Heart right ventricle (tissue), 16 donors: ENCODE measurements at regions not wholly inside any gene's neighbourhood (a gene's known extent, or its start where the extent isn't known, plus 50 kb on each side); places are given as distances from the start of the nearest gene placed in this dataset.

Source experiments
- ATAC-seq, 8 donors: fragments of 200-7000 bp; cut with Tn5 transposase; one replicate each; pipeline ENCODE4 v1.9.1; 2020; ENCODE audit warnings: mild to moderate bottlenecking in 8 of 8, moderate library complexity in 8 of 8, moderate number of reproducible peaks in 1 of 8
- DNase-seq, 2 donors: peaks; one replicate each; pipeline ENCODE4 v3.0.0-alpha.2; 2020
- H3K27ac ChIP-seq, 10 donors: fragments of 200-600 bp; sonication (generic) in 2 of 10; one replicate each; pipeline versions ENCODE4 v1.5.0 to v1.8.0; 2020 to 2022; ENCODE audit warnings: mild to moderate bottlenecking in 3 of 10
- H3K27me3 ChIP-seq, 7 donors: fragments of 200-600 bp; one replicate each; pipeline ENCODE4 v1.8.0; 2021 to 2022; ENCODE audit warnings: mild to moderate bottlenecking in 2 of 7
- H3K36me3 ChIP-seq, 9 donors: fragments of 200-600 bp; sonication (generic) in 1 of 9; one replicate each; pipeline versions ENCODE4 v1.5.0 to v1.8.0; 2020 to 2022; ENCODE audit warnings: mild to moderate bottlenecking in 2 of 9
- H3K4me1 ChIP-seq, 9 donors: fragments of 200-600 bp; sonication (generic) in 1 of 9; one replicate each; pipeline versions ENCODE4 v1.5.0 to v1.8.0; 2020 to 2022; ENCODE audit warnings: mild to moderate bottlenecking in 4 of 9
- H3K4me3 ChIP-seq, 10 donors: fragments of 200-600 bp; sonication (generic) in 2 of 10; one replicate each; pipeline versions ENCODE4 v1.5.0 to v1.8.0; 2020 to 2022; ENCODE audit warnings: mild to moderate bottlenecking in 7 of 10, moderate library complexity in 2 of 10
- H3K9me3 ChIP-seq, 11 donors: fragments of 200-600 bp in 10 of 11; sonication (generic) in 2 of 11; one replicate each; pipeline versions ENCODE4 v1.5.0 to v1.8.0; 2013 to 2022; ENCODE audit warnings: mild to moderate bottlenecking in 2 of 11, control low read depth in 1 of 11, moderate library complexity in 1 of 11
- WGBS, 2 donors: extraction: QIAGEN DNeasy Blood & Tissue Kit; methylation state at CpG; one replicate each; pipeline ENCODE4 v1.1.7; 2013; ENCODE audit warnings: inconsistent platforms in 1 of 2; 5-methylcytosine and 5-hydroxymethylcytosine counted together
- intact Hi-C, 10 donors: fragments of 100-400 bp; cut with DNase I; formaldehyde crosslinking; loops; one replicate each; pipeline versions ENCODE4 v1.11.1 to v1.14.2; 2022
- TF ChIP-seq, protein P1 (sequence below), 9 donors: fragments of 200-600 bp; sonication (generic) in 2 of 9; IDR thresholded peaks; one replicate each; pipeline versions ENCODE4 v1.5.0 to v1.8.0; 2021 to 2022; ENCODE audit warnings: antibody characterized with exemption in 9 of 9, mild to moderate bottlenecking in 5 of 9, moderate library complexity in 1 of 9
- donor health status: Arrhythmogenic right ventricular cardiomyopathy.
- donor health status: ischemic (EF 13 %, LVEDD 7.1; RV severe dilation, severe dysfunction).
- donor health status: healthy with polysubstance abuse.
- donor health status: DM: no; HTN: yes; CAD: no.
- donor health status: DM: no; HTN: no; CAD: no.
- donor health status: ischemic (EF 25% LVEDD 6.9; RV normal size, moderate dysfunction).
- donor health status: ischemic (EF 25% LVEDD 5.7; RV mildly dilated, moderate dysfunction).
- donor health status: healthy.
- donor health status: DM: yes; HTN: yes; CAD: no.
- donor health status: Ischemic cardiomyopathy.
- donor health status: ischemic (EF 35%, LVEDD 5.7; RV mildly dilated, moderate dysfunction).
- donor health status: nonischemic (EF 11% LVEDD 7.7; RV severe dilation, severe dysfunction).
- donor health status: DM: yes; HTN: yes; CAD: no.
- donor health status: PGD.
- donor health status: ischemic (EF 29% LVEDD 5.4; RV normal size, mild dysfunction).
- donor health status: nonischemic (EF 23%, LVEDD 6.1; RV moderate dilation, normal function).

DNA sequence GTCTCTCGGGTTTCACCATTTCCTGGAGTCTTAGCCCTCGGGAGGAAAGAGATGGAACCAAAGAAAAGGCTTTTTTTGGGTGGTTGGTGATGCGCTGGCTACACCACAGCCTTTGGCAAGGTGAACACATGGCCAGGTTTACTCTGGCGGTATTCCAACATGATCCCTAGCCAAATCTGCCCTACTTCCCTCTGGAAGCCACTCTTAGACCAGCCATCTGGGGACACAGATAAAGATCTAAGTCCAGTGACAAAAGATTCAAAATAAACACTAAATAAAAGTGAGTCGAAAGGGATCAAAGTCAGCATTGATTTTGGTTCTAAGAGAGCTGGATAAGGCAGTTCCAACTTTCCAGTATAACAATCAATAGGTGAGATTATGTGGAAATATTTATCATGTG, 694.5 kb downstream of the VRK1 start:
- Histone ChIP-seq H3K9me3 (peaks cover 0 to 6% (median 0%) of the 10 kb centered on the region in 11 donors), H3K27me3 (peaks cover 0 to 5% (median 0%) of the 10 kb centered on the region in 7 donors), H3K27ac (no peak overlapping the region), H3K36me3 (no peaks in the 10 kb centered on the region), H3K4me3 (no peak overlapping the region), H3K4me1 (no peaks in the 10 kb centered on the region)
- TF ChIP-seq, protein P1, sequence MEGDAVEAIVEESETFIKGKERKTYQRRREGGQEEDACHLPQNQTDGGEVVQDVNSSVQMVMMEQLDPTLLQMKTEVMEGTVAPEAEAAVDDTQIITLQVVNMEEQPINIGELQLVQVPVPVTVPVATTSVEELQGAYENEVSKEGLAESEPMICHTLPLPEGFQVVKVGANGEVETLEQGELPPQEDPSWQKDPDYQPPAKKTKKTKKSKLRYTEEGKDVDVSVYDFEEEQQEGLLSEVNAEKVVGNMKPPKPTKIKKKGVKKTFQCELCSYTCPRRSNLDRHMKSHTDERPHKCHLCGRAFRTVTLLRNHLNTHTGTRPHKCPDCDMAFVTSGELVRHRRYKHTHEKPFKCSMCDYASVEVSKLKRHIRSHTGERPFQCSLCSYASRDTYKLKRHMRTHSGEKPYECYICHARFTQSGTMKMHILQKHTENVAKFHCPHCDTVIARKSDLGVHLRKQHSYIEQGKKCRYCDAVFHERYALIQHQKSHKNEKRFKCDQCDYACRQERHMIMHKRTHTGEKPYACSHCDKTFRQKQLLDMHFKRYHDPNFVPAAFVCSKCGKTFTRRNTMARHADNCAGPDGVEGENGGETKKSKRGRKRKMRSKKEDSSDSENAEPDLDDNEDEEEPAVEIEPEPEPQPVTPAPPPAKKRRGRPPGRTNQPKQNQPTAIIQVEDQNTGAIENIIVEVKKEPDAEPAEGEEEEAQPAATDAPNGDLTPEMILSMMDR (IDR thresholded peaks at IDR 0.05) = no peak
- DNase-seq = no peak
- no peak for ATAC-seq
- WGBS, 2 donors = 64 to 72% methylated on average over 5 of the region's 5 CpGs
- intact Hi-C loops = no loop called here

DNA sequence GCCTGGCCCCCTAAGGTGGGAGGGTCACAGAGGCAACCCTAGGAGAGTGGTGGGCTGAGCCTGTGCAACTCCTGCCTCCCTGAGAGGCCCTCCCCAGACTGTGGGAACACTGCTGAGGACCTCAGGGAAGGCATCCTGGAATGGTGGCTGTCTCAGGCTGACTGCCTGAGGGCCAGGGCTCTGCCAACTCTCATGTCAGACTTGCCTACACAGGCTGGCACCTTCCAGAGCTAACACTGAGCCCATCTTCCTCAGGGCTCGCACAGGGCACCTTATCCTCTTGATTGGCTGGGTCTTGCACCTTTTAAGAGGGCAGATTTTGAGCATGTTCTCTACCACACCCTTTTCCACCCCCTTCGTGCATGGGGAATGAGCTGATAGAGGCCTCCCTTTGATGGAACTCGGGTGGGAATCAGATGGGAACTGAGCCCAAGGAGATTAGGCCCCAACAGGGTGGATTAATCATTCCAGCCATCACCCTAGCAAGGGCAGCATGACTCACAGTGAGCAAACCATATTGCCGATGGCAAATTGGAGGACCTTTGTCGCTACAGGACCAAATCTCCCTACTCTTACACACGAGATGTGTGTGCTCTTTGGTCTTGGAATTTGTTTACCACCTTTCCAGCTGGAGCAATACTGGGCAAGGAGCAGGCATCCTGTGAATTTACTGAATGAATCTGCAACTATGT, 702.8 kb downstream of the VRK1 start:
- no peak for ATAC-seq
- TF ChIP-seq, protein P1 (IDR thresholded peaks at IDR 0.05) = no peak
- 56 to 61% methylated on average over 6 of the region's 6 CpGs for WGBS, 2 donors

DNA sequence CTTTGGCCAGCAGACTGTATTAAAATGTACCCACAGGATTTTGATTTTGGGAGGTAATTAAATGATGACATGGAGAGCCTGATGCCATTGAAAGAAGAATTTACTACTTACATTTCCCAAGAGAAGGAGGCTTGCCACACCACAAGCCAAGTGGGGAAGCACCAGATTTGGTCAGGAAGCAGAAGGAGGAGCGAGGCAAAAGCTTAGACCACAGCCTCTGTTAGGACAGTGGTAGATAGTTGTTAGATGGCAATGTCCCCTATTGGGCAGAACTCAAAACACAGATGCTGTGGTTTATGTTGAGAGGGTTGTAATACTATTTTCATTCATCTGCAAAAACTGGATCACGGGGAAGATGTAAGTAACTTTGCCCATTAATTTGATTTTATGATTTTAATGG, 709.4 kb downstream of the VRK1 start:
- peaks cover 0 to 5% (median 0%) of the 10 kb centered on the region in 11 donors for H3K9me3 ChIP-seq
- DNase-seq = no peak
- H3K4me1 ChIP-seq = no peaks in the 10 kb centered on the region
- no peak overlapping the region for H3K27ac ChIP-seq
- intact Hi-C loops = no loop called here
- 28 to 49% methylated on average over 2 of the region's 2 CpGs for WGBS, 2 donors
- TF ChIP-seq, protein P1 (IDR thresholded peaks at IDR 0.05) = no peak
- no peak for ATAC-seq
- no peak overlapping the region for H3K4me3 ChIP-seq
- H3K36me3 ChIP-seq = no peaks in the 10 kb centered on the region
- peaks cover 0 to 4% (median 0%) of the 10 kb centered on the region in 7 donors for H3K27me3 ChIP-seq

More for the DNA sequence above, 702.8 kb downstream of the VRK1 start:
- Histone ChIP-seq H3K27me3 (peaks cover 0 to 3% (median 0%) of the 10 kb centered on the region in 7 donors), H3K4me1 (no peaks in the 10 kb centered on the region), H3K9me3 (no peaks in the 10 kb centered on the region), H3K36me3 (no peaks in the 10 kb centered on the region), H3K27ac (no peak overlapping the region), H3K4me3 (no peak overlapping the region)
- no peak for DNase-seq
- intact Hi-C loops = no loop called here

DNA sequence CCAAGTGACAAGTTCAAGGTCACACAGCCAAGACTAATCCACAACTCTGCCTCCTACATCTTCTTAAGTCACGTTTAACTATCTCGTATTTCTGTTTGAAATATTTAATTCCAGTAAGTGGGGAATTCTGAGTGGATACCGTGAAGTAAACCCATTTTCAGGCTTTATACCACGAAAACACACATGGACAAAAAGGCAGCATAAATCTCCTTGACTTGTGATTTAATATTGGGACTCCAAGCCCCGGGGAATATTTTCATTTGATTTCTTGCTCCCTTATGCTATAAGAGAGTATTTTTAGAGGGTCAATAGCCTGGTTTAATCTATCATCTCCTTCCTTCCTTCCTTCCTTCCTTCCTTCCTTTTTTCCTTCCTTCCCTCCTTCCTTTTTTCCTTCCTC, 716.7 kb downstream of the VRK1 start:
- TF ChIP-seq, protein P1 (IDR thresholded peaks at IDR 0.05) = no peak
- intact Hi-C loops = no loop called here
- WGBS, 2 donors = 78 to 84% methylated on average over 5 of the region's 5 CpGs

More for the DNA sequence above, 716.7 kb downstream of the VRK1 start:
- ATAC-seq = no peak
- Histone ChIP-seq H3K4me1 (no peaks in the 10 kb centered on the region), H3K36me3 (no peaks in the 10 kb centered on the region), H3K4me3 (no peak overlapping the region), H3K27me3 (peaks cover 0 to 4% (median 0%) of the 10 kb centered on the region in 7 donors), H3K27ac (no peak overlapping the region), H3K9me3 (no peaks in the 10 kb centered on the region)
- DNase-seq = no peak
